ENCODE measurements at regions not wholly inside any gene's neighbourhood (a gene's known extent, or its start where the extent isn't known, plus 50 kb on each side); places are given as distances from the start of the nearest gene placed in this dataset.
"Not testable (repeated sequence)": the region's sequence is repeated elsewhere in the genome, so short reads cannot be mapped to it uniquely, and the experiment has no call there.

DNA sequence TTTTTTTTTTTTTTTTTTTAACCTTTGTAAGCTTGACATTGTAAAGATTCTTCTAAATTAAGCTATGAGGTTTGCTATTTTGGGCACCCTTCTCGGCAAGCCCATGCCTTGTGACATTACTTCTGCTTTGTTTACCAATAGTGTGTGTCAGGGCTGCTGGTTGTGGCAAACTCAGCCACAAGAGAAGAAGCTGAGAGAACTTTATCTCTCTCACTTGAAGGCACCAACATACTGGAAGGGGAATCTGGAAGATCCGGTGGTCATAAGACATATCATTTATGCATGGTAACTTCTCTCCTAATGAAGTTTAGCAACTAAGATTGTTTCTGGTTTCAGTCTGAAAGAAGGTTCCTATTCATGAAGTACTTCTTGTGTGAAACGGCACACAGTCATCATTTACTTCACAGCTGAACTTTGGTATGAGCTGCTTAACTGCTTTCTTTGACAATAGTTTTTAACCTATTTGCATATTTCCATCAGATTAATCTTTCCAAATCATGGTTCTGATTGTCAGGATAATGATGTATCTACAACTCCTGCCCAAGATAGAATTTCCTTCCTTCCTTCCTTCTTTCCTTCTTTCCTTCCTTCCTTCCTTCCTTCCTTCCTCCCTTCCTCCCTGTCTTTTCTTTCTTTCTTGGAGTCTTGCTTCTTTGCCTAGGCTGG lies 189.3 kb downstream of the NFKBIZ start:
- no peak for DNase-seq

DNA sequence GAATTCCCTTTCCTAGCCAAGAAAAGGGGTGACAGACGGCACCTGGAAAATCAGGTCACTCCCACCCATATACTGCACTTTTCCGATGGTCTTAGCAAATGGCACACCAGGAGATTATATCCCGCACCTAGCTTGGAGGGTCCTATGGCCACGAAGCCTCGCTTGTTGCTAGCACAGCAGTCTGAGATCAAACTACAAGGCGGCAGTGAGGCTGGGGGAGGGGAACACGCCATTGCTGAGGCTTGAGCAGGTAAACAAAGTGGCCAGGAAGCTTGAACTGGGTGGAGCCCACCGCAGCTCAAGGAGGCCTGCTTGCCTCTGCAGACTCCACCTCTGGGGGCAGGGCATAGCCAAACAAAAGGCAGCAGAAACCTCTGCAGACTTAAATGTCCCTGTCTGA lies 190.8 kb downstream of the NFKBIZ start:
- DNase-seq: not testable (repeated sequence)

DNA sequence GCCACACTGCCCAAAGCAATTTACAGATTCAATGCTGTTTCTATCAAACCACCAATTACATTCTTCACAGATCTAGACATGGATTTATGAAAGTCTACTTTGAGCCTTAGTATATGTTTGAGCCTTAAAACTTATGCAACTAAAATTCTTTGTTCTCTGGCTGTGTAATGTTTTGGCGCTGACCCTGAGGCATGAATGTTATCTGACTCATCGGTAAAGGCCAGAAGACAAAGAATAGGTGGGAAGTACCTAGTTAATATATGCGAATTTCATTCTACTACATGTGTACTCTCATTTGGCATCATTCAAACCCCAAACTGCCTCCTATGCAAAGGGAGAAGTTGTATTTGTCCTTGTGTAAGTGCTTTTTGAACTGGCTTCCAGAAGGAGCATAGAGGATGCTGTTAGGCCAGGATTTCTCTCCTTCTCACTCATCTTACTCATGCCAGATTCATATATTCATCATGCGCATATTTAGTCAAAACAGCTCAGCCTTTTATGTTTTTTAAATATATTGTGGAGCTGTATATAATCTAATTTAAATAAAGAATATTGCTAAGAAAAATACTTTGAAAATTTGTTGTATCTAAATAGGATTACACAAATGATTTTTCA lies 204.2 kb downstream of the NFKBIZ start:
- DNase-seq: no peak

GRCh38 chr3:102054543-102055080 lies 205.3 kb downstream of the NFKBIZ start:
- no peak for DNase-seq

DNA sequence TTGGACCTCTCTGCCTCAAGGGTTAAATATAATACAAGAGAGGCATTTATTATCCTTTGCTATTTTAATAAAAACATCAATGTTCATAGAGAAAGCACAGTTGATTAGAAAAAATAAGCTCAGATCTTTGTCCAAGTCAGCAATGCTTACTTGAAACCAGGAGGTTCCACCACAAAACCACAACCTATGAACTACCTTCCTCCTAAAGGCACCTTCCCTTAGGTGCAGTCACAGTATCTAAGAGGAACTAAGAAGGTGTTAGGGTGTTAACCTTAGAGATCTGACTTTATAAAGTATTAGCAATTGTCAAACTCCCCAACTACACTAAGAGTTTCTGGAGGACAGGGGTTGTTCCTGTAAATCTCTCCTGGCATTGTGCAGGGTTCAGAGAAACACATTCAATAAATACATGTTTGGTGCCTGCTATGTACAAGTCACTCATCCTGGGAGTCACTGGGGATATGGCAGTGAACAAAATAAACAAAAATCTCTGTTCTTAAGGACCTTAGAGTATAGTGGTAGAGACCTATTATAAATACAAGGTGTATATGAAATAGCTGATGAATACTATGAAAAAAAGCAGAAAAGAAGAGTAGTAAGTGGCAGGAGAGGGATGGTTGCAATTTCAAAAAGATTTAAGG lies 208.6 kb downstream of the NFKBIZ start:
- no peak for DNase-seq

DNA sequence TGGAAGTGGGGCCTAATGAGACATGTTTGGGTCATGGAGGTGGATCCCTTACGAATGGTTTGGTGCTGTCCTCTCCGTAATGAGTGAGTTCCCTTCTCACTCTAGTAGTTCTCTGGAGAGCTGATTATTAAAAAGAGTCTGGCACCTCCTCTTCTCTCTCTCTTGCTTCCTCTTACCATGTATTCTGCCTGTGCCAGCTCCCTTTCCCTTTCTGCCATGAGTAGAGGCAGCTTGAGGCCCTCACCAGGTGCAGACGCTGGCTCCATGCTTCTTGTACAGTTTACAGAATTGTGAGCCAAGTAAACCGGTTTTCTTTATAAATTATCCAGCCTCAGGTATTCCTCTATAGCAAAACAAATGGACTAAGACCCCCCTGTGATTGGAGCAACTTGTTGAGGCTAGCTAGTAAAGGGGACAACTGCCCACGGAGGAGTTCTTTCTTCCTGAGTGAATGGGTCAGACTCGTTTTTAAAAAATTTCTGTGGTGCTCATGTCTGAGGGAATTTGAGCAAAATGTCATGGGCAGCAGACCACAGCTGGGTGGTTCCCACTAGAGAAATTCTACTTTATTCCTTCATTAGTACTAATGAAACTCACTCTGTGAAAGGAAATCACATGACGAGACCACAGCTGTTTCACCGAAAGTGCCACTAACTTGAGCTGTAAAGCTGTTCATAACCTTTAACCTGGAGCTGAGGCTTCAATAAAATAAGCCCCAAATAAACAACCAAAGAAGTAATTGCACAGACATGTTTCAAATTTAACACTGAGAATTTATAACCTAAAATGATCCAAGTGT lies 210.0 kb downstream of the NFKBIZ start:
- DNase-seq: no peak

GRCh38 chr3:102060814-102061213 lies 211.5 kb downstream of the NFKBIZ start:
- no peak for DNase-seq

- no peak for DNase-seq
Observed at GRCh38 chr3:102063572-102063971, 214.3 kb downstream of the NFKBIZ start.

- no peak for DNase-seq
Observed at GRCh38 chr3:102066470-102066869, 217.2 kb downstream of the NFKBIZ start.

GRCh38 chr3:102068327-102068726 lies 219.0 kb downstream of the NFKBIZ start:
- DNase-seq: no peak

DNA sequence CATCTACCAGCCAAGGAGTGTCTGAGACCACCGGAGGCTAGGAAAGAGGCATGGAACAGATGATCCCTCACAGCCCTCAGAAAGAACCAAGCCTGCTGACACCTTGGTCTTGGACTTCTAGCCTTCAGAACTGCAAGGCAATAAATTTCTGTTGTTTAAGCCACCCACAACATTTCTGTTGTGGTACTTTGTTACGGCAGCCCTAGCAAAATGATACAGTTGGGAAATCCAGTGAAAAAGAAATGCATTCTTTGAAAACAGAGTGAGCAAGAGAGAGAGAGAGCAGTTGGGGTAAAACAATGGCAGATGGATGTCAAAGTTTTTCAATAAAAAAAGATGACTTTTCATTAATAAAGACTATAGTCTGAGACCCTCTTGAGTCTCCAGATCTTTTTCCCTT lies 219.4 kb downstream of the NFKBIZ start:
- DNase-seq: no peak

GRCh38 chr3:102069211-102069662 lies 219.9 kb downstream of the NFKBIZ start:
- no peak for DNase-seq

DNA sequence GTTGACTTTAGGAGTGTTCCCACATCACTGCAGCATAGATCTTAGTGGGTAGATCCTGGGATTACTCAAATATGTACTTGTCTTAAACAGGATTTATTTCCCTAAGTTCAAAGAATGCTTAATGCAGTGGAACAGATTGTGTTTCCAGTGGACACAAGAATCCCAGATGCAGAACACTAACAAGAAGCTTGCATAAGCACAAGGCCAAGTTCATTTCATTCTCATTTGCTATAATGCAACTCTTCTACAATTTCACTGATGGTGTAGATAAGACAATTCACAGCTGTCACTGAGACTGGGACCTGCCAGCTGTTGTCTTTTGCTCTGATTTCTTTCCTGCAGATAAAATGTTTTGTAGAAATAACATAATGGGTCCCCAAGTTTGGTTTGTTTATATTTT lies 225.6 kb downstream of the NFKBIZ start:
- no peak for DNase-seq

DNA sequence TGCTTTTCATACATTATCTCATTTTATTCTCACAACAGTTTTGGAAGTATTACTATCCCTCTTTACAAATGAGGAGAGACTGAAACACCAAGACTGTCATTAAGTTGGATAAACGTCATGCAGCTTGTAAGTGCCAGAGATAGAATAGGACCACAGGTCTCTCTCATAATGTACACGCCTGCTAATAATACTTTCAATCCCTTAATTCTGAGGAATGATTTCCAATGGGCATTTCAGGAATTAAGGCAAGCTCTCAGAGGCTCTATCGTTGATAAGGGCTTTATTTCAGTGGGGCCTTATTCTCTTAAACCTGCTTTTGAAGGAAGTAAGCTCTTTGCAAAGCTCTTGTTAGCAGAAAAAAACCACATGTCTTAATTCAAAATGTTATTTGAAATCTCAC lies 229.1 kb downstream of the NFKBIZ start:
- no peak for DNase-seq

DNA sequence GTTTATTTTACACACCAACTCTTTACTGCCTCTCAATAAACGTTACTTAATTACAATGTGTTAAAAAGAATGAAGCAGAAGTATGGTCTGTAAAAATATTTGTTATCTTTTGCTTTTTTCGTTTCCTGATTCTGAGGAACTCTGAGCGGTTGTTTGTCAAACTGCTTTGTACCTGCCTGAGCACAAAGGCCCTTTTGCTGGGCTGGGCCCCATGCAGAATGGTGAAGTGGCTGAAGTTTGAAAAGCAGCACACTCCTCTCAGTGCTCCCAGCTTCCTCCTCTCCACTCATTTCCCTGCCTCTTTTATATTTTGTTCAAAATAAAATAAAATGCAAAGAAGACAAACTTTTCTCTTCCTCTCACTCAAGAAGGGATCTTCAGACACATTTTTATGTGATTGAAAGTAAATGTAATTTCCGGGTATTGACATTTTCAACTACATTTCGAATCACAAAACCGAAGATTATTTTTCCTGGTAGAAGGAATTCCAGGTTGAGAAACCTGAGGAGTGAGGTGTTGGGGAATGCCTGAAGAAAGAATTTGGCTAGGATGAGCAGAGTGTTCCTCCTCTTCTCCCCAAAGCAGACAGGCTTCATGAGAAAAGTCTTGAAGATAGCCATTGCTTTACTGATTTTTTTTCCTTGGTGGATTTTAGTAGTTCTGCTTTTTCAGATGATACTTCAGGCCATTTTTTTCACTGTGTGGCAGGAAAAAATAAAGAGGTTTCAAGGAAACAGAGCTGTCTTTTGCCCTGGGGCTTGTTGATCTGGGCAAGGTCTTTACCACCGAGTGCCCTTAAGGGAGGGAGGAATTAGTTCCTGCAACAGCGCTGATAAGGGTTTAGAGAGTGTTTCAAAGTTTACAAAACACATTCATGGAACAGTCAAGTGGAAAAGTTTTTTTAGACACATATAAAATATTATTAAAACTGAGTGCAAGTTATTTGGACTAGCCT lies 229.8 kb downstream of the NFKBIZ start:
- no peak for DNase-seq

- no peak for DNase-seq
Observed at GRCh38 chr3:102079809-102080197, 230.5 kb downstream of the NFKBIZ start.

- no peak for DNase-seq
Observed at GRCh38 chr3:102081572-102082289, 232.4 kb downstream of the NFKBIZ start.

GRCh38 chr3:102083473-102083872 lies 234.2 kb downstream of the NFKBIZ start:
- DNase-seq: no peak

DNA sequence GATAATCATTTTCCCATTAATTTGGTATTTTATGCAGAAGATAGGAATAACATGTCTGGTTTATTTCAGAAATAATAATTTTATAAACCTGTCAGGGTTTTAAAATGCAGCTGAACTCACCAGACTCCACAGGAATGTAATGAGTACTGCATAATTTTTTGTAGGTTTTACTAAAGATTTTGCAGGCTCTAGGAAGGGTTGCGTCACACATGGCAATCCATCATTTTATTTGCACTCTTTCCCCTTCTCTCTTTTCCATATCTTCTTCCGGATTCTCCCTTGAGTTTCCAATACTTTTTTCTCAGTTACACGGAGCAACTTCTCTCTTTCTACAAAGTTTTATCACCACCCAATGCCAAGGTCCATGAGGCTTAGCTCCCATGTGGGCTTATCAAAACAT lies 234.7 kb downstream of the NFKBIZ start:
- no peak for DNase-seq

DNA sequence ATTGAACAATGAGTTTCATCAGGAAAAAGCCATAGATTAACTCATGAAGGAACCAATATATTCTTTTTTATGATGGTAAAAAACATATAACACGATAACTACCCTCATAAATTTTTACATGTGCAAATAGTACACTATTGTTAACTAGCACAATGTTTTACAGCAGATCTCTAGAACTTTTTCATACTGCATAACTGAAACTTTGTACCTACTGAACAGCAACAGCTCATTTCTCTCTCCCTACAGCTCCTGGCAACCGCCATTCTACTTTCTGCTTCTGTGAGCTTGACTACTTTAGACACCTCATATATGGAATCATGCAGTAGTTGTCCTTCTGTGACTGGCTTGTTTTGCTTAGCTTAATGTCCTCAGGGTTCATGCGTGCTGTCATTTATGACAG lies 235.4 kb downstream of the NFKBIZ start:
- no peak for DNase-seq

DNA sequence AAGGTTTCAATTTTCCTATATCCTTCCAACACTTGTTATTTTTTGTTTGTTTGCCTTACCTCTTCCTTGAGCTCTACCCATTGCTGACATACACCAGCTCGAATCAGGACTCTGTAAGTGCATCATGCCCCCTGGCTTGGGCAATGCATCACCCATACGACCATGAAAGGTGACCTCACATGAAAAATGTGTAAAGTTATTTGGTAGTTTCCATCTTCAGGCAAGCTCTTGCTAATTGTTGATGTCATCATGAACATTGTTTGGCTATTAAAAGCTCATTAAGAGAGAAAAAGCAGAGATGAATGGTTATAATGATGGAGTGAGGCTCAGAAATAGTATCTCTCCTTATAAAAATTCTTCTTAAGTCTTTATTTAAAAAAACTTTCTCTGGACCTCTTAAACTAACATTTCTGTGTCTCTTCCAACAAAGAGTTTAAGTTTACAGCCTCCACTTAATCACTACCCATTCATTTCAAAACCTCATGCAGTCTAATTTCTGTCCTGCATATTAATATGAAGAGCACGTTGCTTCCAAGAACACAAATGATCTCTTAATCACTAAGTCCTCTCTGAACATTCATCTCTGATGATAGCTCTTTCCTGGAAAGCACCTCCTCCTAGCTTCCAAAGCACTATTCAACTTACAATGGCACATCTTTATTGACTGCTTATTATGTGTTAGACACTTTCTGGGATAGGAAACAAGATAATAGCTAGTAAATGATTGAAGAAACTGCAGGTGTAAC lies 236.3 kb downstream of the NFKBIZ start:
- DNase-seq: no peak

Measured in NK-92 treated with Interleukin-12 subunit alpha and Interleukin-12 subunit beta, amount 100 ng/mL, for 24 hours (cell line).